Heart right ventricle (tissue), 16 donors: ENCODE measurements at regions not wholly inside any gene's neighbourhood (a gene's known extent, or its start where the extent isn't known, plus 50 kb on each side); places are given as distances from the start of the nearest gene placed in this dataset.

Source experiments
- ATAC-seq, 8 donors: fragments of 200-7000 bp; cut with Tn5 transposase; one replicate each; pipeline ENCODE4 v1.9.1; 2020; ENCODE audit warnings: mild to moderate bottlenecking in 8 of 8, moderate library complexity in 8 of 8, moderate number of reproducible peaks in 1 of 8
- DNase-seq, 2 donors: peaks; one replicate each; pipeline ENCODE4 v3.0.0-alpha.2; 2020
- H3K27ac ChIP-seq, 10 donors: fragments of 200-600 bp; sonication (generic) in 2 of 10; one replicate each; pipeline versions ENCODE4 v1.5.0 to v1.8.0; 2020 to 2022; ENCODE audit warnings: mild to moderate bottlenecking in 3 of 10
- H3K27me3 ChIP-seq, 7 donors: fragments of 200-600 bp; one replicate each; pipeline ENCODE4 v1.8.0; 2021 to 2022; ENCODE audit warnings: mild to moderate bottlenecking in 2 of 7
- H3K36me3 ChIP-seq, 9 donors: fragments of 200-600 bp; sonication (generic) in 1 of 9; one replicate each; pipeline versions ENCODE4 v1.5.0 to v1.8.0; 2020 to 2022; ENCODE audit warnings: mild to moderate bottlenecking in 2 of 9
- H3K4me1 ChIP-seq, 9 donors: fragments of 200-600 bp; sonication (generic) in 1 of 9; one replicate each; pipeline versions ENCODE4 v1.5.0 to v1.8.0; 2020 to 2022; ENCODE audit warnings: mild to moderate bottlenecking in 4 of 9
- H3K4me3 ChIP-seq, 10 donors: fragments of 200-600 bp; sonication (generic) in 2 of 10; one replicate each; pipeline versions ENCODE4 v1.5.0 to v1.8.0; 2020 to 2022; ENCODE audit warnings: mild to moderate bottlenecking in 7 of 10, moderate library complexity in 2 of 10
- H3K9me3 ChIP-seq, 11 donors: fragments of 200-600 bp in 10 of 11; sonication (generic) in 2 of 11; one replicate each; pipeline versions ENCODE4 v1.5.0 to v1.8.0; 2013 to 2022; ENCODE audit warnings: mild to moderate bottlenecking in 2 of 11, control low read depth in 1 of 11, moderate library complexity in 1 of 11
- CTCF ChIP-seq, 9 donors: fragments of 200-600 bp; sonication (generic) in 2 of 9; IDR thresholded peaks; one replicate each; pipeline versions ENCODE4 v1.5.0 to v1.8.0; 2021 to 2022; ENCODE audit warnings: antibody characterized with exemption in 9 of 9, mild to moderate bottlenecking in 5 of 9, moderate library complexity in 1 of 9
- WGBS, 2 donors: extraction: QIAGEN DNeasy Blood & Tissue Kit; methylation state at CpG; one replicate each; pipeline ENCODE4 v1.1.7; 2013; ENCODE audit warnings: inconsistent platforms in 1 of 2; 5-methylcytosine and 5-hydroxymethylcytosine counted together
- intact Hi-C, 10 donors: fragments of 100-400 bp; cut with DNase I; formaldehyde crosslinking; loops; one replicate each; pipeline versions ENCODE4 v1.11.1 to v1.14.2; 2022
- donor health status: Arrhythmogenic right ventricular cardiomyopathy.
- donor health status: ischemic (EF 13 %, LVEDD 7.1; RV severe dilation, severe dysfunction).
- donor health status: healthy with polysubstance abuse.
- donor health status: DM: no; HTN: yes; CAD: no.
- donor health status: DM: no; HTN: no; CAD: no.
- donor health status: ischemic (EF 25% LVEDD 6.9; RV normal size, moderate dysfunction).
- donor health status: ischemic (EF 25% LVEDD 5.7; RV mildly dilated, moderate dysfunction).
- donor health status: healthy.
- donor health status: DM: yes; HTN: yes; CAD: no.
- donor health status: Ischemic cardiomyopathy.
- donor health status: ischemic (EF 35%, LVEDD 5.7; RV mildly dilated, moderate dysfunction).
- donor health status: nonischemic (EF 11% LVEDD 7.7; RV severe dilation, severe dysfunction).
- donor health status: DM: yes; HTN: yes; CAD: no.
- donor health status: PGD.
- donor health status: ischemic (EF 29% LVEDD 5.4; RV normal size, mild dysfunction).
- donor health status: nonischemic (EF 23%, LVEDD 6.1; RV moderate dilation, normal function).

- H3K9me3 ChIP-seq: no peaks in the 10 kb centered on the region
- no peaks in the 10 kb centered on the region for H3K27me3 ChIP-seq
- peaks cover 0 to 2% (median 0%) of the 10 kb centered on the region in 9 donors for H3K4me1 ChIP-seq
- H3K27ac ChIP-seq: no peak overlapping the region
- no peak overlapping the region for H3K4me3 ChIP-seq
- intact Hi-C loops: no loop called here
- H3K36me3 ChIP-seq: no peaks in the 10 kb centered on the region
- ATAC-seq: no peak
- no peak for TF ChIP-seq CTCF (IDR thresholded peaks at IDR 0.05)
- WGBS, 2 donors: 16 to 22% methylated on average over 1 of the region's 1 CpG
- no peak for DNase-seq
Measured at GRCh38 chr18:44514106-44514505, 166.6 kb upstream of the SETBP1 start.

- no peaks in the 10 kb centered on the region for H3K4me1 ChIP-seq
- no peak overlapping the region for H3K4me3 ChIP-seq
- DNase-seq (no peak), ATAC-seq (no peak)
- no peaks in the 10 kb centered on the region for H3K36me3 ChIP-seq
- no peak for TF ChIP-seq CTCF (IDR thresholded peaks at IDR 0.05)
- H3K27me3 ChIP-seq: no peaks in the 10 kb centered on the region
- no peaks in the 10 kb centered on the region for H3K9me3 ChIP-seq
- 92 to 95% methylated on average over 1 of the region's 1 CpG for WGBS, 2 donors
- no peak overlapping the region for H3K27ac ChIP-seq
- intact Hi-C loops: no loop called here
Measured at GRCh38 chr18:44514766-44515165, 165.9 kb upstream of the SETBP1 start.

- ATAC-seq: no peak
- Histone ChIP-seq H3K9me3 (no peaks in the 10 kb centered on the region), H3K4me1 (no peaks in the 10 kb centered on the region), H3K4me3 (no peak overlapping the region), H3K27me3 (no peaks in the 10 kb centered on the region), H3K27ac (no peak overlapping the region), H3K36me3 (no peaks in the 10 kb centered on the region)
- DNase-seq: no peak
- intact Hi-C loops: no loop called here
- TF ChIP-seq CTCF (IDR thresholded peaks at IDR 0.05): no peak
- 69 to 75% methylated on average over 1 of the region's 1 CpG for WGBS, 2 donors
Measured at GRCh38 chr18:44516450-44516849, 164.2 kb upstream of the SETBP1 start.

GRCh38 chr18:44517136-44517535 lies 163.6 kb upstream of the SETBP1 start:
- no peak for ATAC-seq
- DNase-seq: no peak

More at GRCh38 chr18:44517136-44517535, 163.6 kb upstream of the SETBP1 start:
- Histone ChIP-seq H3K4me1 (no peaks in the 10 kb centered on the region), H3K4me3 (no peak overlapping the region), H3K27me3 (no peaks in the 10 kb centered on the region), H3K27ac (no peak overlapping the region), H3K9me3 (no peaks in the 10 kb centered on the region), H3K36me3 (no peaks in the 10 kb centered on the region)
- intact Hi-C loops: no loop called here
- no peak for TF ChIP-seq CTCF (IDR thresholded peaks at IDR 0.05)
- 83% methylated on average over 3 of the region's 3 CpGs for WGBS, 2 donors
